ENCODE measurements at regions not wholly inside any gene's neighbourhood (a gene's known extent, or its start where the extent isn't known, plus 50 kb on each side); places are given as distances from the start of the nearest gene placed in this dataset.

DNA sequence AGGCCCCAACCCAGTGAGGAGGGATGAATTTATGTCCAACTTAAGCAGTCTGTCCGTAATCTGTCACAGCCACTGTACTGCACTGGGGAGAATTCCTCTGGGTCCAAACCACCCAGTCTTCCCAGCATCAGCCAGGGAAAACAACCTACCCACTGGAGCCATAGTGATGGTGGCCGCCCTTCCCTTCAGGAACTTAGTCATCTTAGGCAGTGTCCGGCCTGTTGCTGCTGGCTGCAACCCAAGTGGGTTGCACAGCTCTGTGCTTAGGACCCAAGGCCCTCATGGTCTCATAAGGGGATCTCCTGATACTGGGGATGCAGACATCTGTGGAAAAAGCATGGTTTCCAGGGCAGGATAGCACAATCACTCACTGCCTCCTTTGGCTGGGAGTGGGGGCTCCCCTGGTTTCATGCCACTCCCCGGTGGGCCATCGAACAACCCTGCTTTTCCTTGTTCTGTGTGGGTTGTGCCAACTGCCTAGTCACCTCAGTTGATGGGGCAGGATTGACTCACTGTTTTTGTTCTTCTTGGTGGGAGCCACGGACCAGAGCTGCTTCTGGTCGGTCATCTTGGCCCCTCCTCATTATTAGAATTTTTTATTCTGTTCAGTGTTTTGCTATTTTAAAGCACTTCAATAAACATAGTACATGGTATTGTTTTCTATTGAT is 591.9 kb downstream of the DOK5 start:
- TF ChIP-seq, protein P1, sequence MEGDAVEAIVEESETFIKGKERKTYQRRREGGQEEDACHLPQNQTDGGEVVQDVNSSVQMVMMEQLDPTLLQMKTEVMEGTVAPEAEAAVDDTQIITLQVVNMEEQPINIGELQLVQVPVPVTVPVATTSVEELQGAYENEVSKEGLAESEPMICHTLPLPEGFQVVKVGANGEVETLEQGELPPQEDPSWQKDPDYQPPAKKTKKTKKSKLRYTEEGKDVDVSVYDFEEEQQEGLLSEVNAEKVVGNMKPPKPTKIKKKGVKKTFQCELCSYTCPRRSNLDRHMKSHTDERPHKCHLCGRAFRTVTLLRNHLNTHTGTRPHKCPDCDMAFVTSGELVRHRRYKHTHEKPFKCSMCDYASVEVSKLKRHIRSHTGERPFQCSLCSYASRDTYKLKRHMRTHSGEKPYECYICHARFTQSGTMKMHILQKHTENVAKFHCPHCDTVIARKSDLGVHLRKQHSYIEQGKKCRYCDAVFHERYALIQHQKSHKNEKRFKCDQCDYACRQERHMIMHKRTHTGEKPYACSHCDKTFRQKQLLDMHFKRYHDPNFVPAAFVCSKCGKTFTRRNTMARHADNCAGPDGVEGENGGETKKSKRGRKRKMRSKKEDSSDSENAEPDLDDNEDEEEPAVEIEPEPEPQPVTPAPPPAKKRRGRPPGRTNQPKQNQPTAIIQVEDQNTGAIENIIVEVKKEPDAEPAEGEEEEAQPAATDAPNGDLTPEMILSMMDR (conservative IDR thresholded peaks at IDR 0.05; ENCODE audit: low read depth), result no peak
- ChIA-PET CTCF (interaction anchor here (0.6 to 0.7 kb wide), 3 partner anchors 216 to 1010 kb away, joined by 3 read pairs; no protein-coding TSS in a partner anchor), POLR2A (ENCODE audit: low non-redundant PET) (no interaction called here)
- DNase-seq (ENCODE audit: low spot score), result no peak
- no peak overlapping the region for H3K27ac ChIP-seq

GRCh38 chr20:55058938-55059337 is 583.5 kb downstream of the DOK5 start:
- CTCF ChIA-PET, result no interaction called here
- no peak overlapping the region for H3K27ac ChIP-seq
- TF ChIP-seq, protein P1 (conservative IDR thresholded peaks at IDR 0.05; ENCODE audit: low read depth), result no peak
- DNase-seq (ENCODE audit: low spot score), result no peak
- POLR2A ChIA-PET (ENCODE audit: low non-redundant PET), result no interaction called here

GRCh38 chr20:55057779-55058415 is 582.5 kb downstream of the DOK5 start:
- CTCF ChIA-PET, result interaction anchor here (0.5 to 0.6 kb wide), 3 partner anchors 690 to 1763 kb away, joined by 3 to 6 read pairs (median 4); no protein-coding TSS in a partner anchor
- TF ChIP-seq, protein P1 (conservative IDR thresholded peaks at IDR 0.05; ENCODE audit: low read depth), result peak; percentile 40; the same call in 1 of the 2 replicates
- no peak for DNase-seq (ENCODE audit: low spot score)
- H3K27ac ChIP-seq, result no peak overlapping the region
- POLR2A ChIA-PET (ENCODE audit: low non-redundant PET), result no interaction called here

DNA sequence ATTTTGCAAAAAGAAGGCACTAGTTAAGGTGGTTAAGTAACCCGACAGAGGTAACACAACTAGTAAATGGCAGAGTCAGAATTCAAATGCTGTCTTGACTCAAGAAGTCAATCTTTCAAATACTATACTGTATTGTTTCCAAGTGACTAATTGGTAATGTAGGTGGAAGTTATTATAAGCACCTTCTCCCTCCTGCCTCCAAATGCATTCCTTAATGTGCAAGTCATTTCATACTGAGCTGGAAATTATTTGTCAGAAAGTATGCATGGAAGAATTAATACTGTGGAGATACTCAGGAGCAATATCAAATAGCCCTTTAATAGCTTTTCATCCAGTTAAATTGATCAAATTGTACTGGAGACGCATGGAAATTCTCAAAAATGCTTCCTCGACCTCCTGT is 579.1 kb downstream of the DOK5 start:
- H3K27ac ChIP-seq, result no peak overlapping the region
- CTCF ChIA-PET, result interaction anchor here (0.6 to 0.7 kb wide), 2 partner anchors 18 to 766 kb away, joined by 3 to 4 read pairs; no protein-coding TSS in a partner anchor
- TF ChIP-seq, protein P1 (conservative IDR thresholded peaks at IDR 0.05; ENCODE audit: low read depth), result no peak
- POLR2A ChIA-PET (ENCODE audit: low non-redundant PET), result no interaction called here
- DNase-seq (ENCODE audit: low spot score), result no peak

- DNase-seq (ENCODE audit: low spot score), result no peak
- TF ChIP-seq, protein P1 (conservative IDR thresholded peaks at IDR 0.05; ENCODE audit: low read depth), result no peak
- H3K27ac ChIP-seq, result no peak overlapping the region
- ChIA-PET CTCF (interaction anchor here (0.6 kb wide), 1 partner anchor 1124 kb away, joined by 3 read pairs; no protein-coding TSS in a partner anchor), POLR2A (ENCODE audit: low non-redundant PET) (no interaction called here)
These were observed 578.0 kb downstream of the DOK5 start for GRCh38 chr20:55053389-55053788.

DNA sequence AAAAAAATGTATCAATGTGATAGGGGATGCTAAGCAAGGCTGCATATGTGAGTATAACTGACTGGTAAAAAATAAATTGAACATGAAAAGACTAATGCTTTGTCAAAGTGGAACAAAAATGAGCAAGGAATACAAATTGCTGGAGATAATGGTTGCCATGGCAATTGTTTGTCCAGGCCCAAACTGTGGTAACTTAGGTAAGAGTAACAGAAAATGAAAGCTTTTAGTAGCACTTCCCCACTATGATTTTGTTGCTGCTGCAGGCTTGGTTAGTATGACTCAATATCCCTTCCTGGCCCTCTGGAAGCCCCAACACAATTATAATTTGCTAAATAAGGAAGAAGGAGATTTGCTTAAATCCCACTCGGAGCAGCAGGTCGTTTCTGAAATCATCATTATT is 577.1 kb downstream of the DOK5 start:
- no peak for DNase-seq (ENCODE audit: low spot score)
- CTCF ChIA-PET, result interaction anchor here (0.7 kb wide), 1 partner anchor 448 kb away, joined by 3 read pairs; no protein-coding TSS in a partner anchor
- H3K27ac ChIP-seq, result no peak overlapping the region
- POLR2A ChIA-PET (ENCODE audit: low non-redundant PET), result no interaction called here
- TF ChIP-seq, protein P1 (conservative IDR thresholded peaks at IDR 0.05; ENCODE audit: low read depth), result no peak

All from RWPE1 (cell line).